HL-60 (cell line): ENCODE measurements at regions not wholly inside any gene's neighbourhood (a gene's known extent, or its start where the extent isn't known, plus 50 kb on each side); places are given as distances from the start of the nearest gene placed in this dataset.

Experiments used
- DNase-seq, 2 experiments: peaks; one replicate each; pipeline ENCODE4 v3.0.0-alpha.2; 2010 to 2020; ENCODE audit warnings: low read depth in 1 of 2, low spot score in 1 of 2
- H3K27ac ChIP-seq: fragments of 250-450 bp; sonication (Bioruptor Pico); replicated peaks from 2 replicates; pipeline ENCODE4 v1.5.1; 2020; ENCODE audit warnings: mild to moderate bottlenecking, moderate library complexity
- H3K27me3 ChIP-seq: fragments of 250-450 bp; sonication (Bioruptor Pico); 2 replicates; pipeline ENCODE4 v1.5.1; 2021; ENCODE audit warnings: mild to moderate bottlenecking, moderate library complexity; ENCODE audit not compliant: insufficient read depth, poor library complexity, severe bottlenecking
- H3K4me3 ChIP-seq: replicated peaks from 2 replicates; pipeline ENCODE4 v1.5.1; 2011; ENCODE audit warnings: mild to moderate bottlenecking, control low read depth, low read length; ENCODE audit not compliant: insufficient read depth
- CTCF ChIP-seq: IDR thresholded peaks from one replicate; pipeline ENCODE4 v1.5.1; 2011; ENCODE audit warnings: low read length, control low read depth, inconsistent platforms; ENCODE audit not compliant: insufficient read depth
- GABPA ChIP-seq: IDR thresholded peaks from 2 replicates; pipeline ENCODE4 v1.6.1; 2012; ENCODE audit warnings: low read depth
- POLR2AphosphoS5 ChIP-seq: IDR thresholded peaks from 2 replicates; pipeline ENCODE4 v1.6.1; 2012; ENCODE audit warnings: low read depth
- REST ChIP-seq: IDR thresholded peaks from 2 replicates; pipeline ENCODE4 v1.6.1; 2012; ENCODE audit warnings: low read depth; ENCODE audit not compliant: insufficient replicate concordance
- SPI1 ChIP-seq: IDR thresholded peaks from 2 replicates; pipeline ENCODE4 v1.6.1; 2012; ENCODE audit warnings: low read depth, mild to moderate bottlenecking, borderline replicate concordance

GRCh38 chr7:1377111-1377909 is 82.0 kb downstream of the MICALL2 start:
- H3K27me3 ChIP-seq: peaks cover 3% of the 10 kb centered on the region
- H3K27ac ChIP-seq: no peak overlapping the region
- H3K4me3 ChIP-seq: no peak overlapping the region
- TF ChIP-seq POLR2AphosphoS5 (no peak), CTCF (no peak), REST (no peak), GABPA (no peak), SPI1 (no peak)
- DNase-seq: no peak

GRCh38 chr7:1378610-1379601 is 80.4 kb downstream of the MICALL2 start:
- TF ChIP-seq SPI1: no peak
- TF ChIP-seq CTCF: no peak
- TF ChIP-seq REST: no peak
- no peak for TF ChIP-seq POLR2AphosphoS5
- no peak for TF ChIP-seq GABPA
- Histone ChIP-seq H3K27me3 (peaks cover 3% of the 10 kb centered on the region), H3K4me3 (no peak overlapping the region), H3K27ac (no peak overlapping the region)
- no peak for DNase-seq

GRCh38 chr7:1380231-1380815 is 78.9 kb downstream of the MICALL2 start:
- peaks cover 9% of the 10 kb centered on the region for H3K27me3 ChIP-seq
- no peak overlapping the region for H3K27ac ChIP-seq
- H3K4me3 ChIP-seq: no peak overlapping the region
- TF ChIP-seq GABPA: no peak
- no peak for TF ChIP-seq SPI1
- TF ChIP-seq POLR2AphosphoS5: no peak
- TF ChIP-seq CTCF: no peak
- no peak for TF ChIP-seq REST
- DNase-seq: no peak
